ENCODE measurements at regions not wholly inside any gene's neighbourhood (a gene's known extent, or its start where the extent isn't known, plus 50 kb on each side); places are given as distances from the start of the nearest gene placed in this dataset.

DNA sequence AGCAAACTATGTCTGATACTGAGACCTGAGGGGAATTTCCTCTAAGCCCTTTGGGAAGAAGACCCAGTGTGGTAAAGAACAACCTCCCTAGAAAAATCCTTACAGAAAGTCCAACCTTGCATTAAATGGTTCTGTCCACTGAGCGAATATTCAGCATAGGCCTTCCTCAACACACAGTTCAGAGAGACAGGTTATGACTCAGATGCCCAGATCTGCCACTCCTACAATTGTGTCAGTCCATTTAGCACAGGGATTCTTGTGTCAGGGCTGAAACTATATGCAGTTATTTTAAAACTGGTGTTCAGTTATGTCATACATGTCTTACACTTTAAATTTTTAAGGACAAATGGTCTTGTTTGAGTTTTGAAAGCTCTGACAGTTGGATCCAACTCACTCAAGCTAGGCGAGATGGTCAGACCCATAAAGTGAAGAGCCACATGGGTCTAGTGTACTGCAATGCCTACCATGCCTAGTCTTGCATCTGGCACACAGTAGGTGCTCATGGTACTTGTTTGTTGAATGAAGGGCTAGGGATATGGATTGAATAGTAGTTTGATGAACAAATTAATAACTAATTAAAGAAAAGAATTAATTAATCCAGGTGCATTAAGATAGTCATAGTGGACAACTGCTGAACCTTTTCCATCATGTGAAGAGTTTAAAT is 207.5 kb upstream of the PWP1 start:
- TF ChIP-seq TEAD4 (IDR thresholded peaks at IDR 0.05) (no peak), EP300 (IDR thresholded peaks at IDR 0.05; ENCODE audit: borderline replicate concordance) (no peak), CREB1 (IDR thresholded peaks at IDR 0.05; ENCODE audit: low read depth) (no peak), EGR1 (IDR thresholded peaks at IDR 0.05) (no peak)
- TF ChIP-seq, protein P1, sequence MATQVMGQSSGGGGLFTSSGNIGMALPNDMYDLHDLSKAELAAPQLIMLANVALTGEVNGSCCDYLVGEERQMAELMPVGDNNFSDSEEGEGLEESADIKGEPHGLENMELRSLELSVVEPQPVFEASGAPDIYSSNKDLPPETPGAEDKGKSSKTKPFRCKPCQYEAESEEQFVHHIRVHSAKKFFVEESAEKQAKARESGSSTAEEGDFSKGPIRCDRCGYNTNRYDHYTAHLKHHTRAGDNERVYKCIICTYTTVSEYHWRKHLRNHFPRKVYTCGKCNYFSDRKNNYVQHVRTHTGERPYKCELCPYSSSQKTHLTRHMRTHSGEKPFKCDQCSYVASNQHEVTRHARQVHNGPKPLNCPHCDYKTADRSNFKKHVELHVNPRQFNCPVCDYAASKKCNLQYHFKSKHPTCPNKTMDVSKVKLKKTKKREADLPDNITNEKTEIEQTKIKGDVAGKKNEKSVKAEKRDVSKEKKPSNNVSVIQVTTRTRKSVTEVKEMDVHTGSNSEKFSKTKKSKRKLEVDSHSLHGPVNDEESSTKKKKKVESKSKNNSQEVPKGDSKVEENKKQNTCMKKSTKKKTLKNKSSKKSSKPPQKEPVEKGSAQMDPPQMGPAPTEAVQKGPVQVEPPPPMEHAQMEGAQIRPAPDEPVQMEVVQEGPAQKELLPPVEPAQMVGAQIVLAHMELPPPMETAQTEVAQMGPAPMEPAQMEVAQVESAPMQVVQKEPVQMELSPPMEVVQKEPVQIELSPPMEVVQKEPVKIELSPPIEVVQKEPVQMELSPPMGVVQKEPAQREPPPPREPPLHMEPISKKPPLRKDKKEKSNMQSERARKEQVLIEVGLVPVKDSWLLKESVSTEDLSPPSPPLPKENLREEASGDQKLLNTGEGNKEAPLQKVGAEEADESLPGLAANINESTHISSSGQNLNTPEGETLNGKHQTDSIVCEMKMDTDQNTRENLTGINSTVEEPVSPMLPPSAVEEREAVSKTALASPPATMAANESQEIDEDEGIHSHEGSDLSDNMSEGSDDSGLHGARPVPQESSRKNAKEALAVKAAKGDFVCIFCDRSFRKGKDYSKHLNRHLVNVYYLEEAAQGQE (IDR thresholded peaks at IDR 0.05; ENCODE audit: low read depth) = no peak

Data from Ishikawa (cell line).